NOMO-1 (cell line): ENCODE measurements at regions not wholly inside any gene's neighbourhood (a gene's known extent, or its start where the extent isn't known, plus 50 kb on each side); places are given as distances from the start of the nearest gene placed in this dataset.

Experiments
- DNase-seq, 2 experiments: peaks; one replicate each; lab custom pipeline; 2025; ENCODE audit not compliant: unreplicated experiment in 2 of 2; lab: John Stamatoyannopoulos, UW

- DNase-seq = no peak
These were observed 342.5 kb downstream of the CYRIA start for GRCh38 chr2:16323126-16323520.

GRCh38 chr2:16322308-16323125 is 343.1 kb downstream of the CYRIA start:
- no peak for DNase-seq

- DNase-seq = no peak
These were observed 343.8 kb downstream of the CYRIA start for GRCh38 chr2:16321872-16322271.

GRCh38 chr2:16321256-16321655 is 344.4 kb downstream of the CYRIA start:
- no peak for DNase-seq

GRCh38 chr2:16320716-16321115 is 344.9 kb downstream of the CYRIA start:
- DNase-seq = no peak

GRCh38 chr2:16319551-16320121 is 346.0 kb downstream of the CYRIA start:
- no peak for DNase-seq

- DNase-seq = no peak
These were observed 347.0 kb downstream of the CYRIA start for GRCh38 chr2:16318474-16319195.

- no peak for DNase-seq
These were observed 347.6 kb downstream of the CYRIA start for GRCh38 chr2:16318051-16318450.

GRCh38 chr2:16317211-16317830 is 348.3 kb downstream of the CYRIA start:
- DNase-seq = no peak

GRCh38 chr2:16316456-16317210 is 349.0 kb downstream of the CYRIA start:
- no peak for DNase-seq

GRCh38 chr2:16315908-16316307 is 349.7 kb downstream of the CYRIA start:
- DNase-seq = no peak

- DNase-seq = no peak
These were observed 350.2 kb downstream of the CYRIA start for GRCh38 chr2:16315458-16315835.

- DNase-seq = no peak
These were observed 350.8 kb downstream of the CYRIA start for GRCh38 chr2:16314691-16315457.

- DNase-seq = no peak
These were observed 351.6 kb downstream of the CYRIA start for GRCh38 chr2:16314001-16314400.

- no peak for DNase-seq
These were observed 352.2 kb downstream of the CYRIA start for GRCh38 chr2:16313235-16313975.

- DNase-seq = no peak
These were observed 352.9 kb downstream of the CYRIA start for GRCh38 chr2:16312771-16313170.

GRCh38 chr2:16311521-16312440 is 353.9 kb downstream of the CYRIA start:
- DNase-seq = no peak

GRCh38 chr2:16308816-16309215 is 356.8 kb downstream of the CYRIA start:
- DNase-seq = no peak
